Neural cell (in vitro differentiated cells): ENCODE measurements at regions not wholly inside any gene's neighbourhood (a gene's known extent, or its start where the extent isn't known, plus 50 kb on each side); places are given as distances from the start of the nearest gene placed in this dataset.

Source experiments
- H2AFZ ChIP-seq: fragments of 200-600, 300-800 bp; sonication (generic), shearing (Covaris generic); 2 replicates; pipeline ENCODE4 v1.6.0; 2014; ENCODE audit warnings: low read depth, mild to moderate bottlenecking, antibody characterized with exemption, low read length, moderate library complexity
- H3F3A ChIP-seq: fragments of 200-600 bp; shearing (Covaris generic); 2 replicates; pipeline ENCODE4 v1.6.1; 2016; ENCODE audit warnings: mild to moderate bottlenecking, moderate library complexity, mixed read lengths, antibody characterized with exemption, low read length; ENCODE audit not compliant: insufficient read depth, poor library complexity, severe bottlenecking
- H3K27ac ChIP-seq: fragments of 200-600, 300-800 bp; sonication (generic), shearing (Covaris generic); 2 replicates; pipeline ENCODE4 v1.5.1; 2014; ENCODE audit warnings: mild to moderate bottlenecking, low read length, moderate library complexity
- H3K27me3 ChIP-seq: fragments of 300-800, 200-600 bp; sonication (generic), shearing (Covaris generic); 2 replicates; pipeline ENCODE4 v1.6.0; 2014; ENCODE audit warnings: mild to moderate bottlenecking, low read depth, low read length, moderate library complexity; ENCODE audit not compliant: insufficient read depth
- H3K36me3 ChIP-seq: fragments of 300-800, 200-600 bp; sonication (generic), shearing (Covaris generic); 2 replicates; pipeline ENCODE4 v1.5.1; 2014; ENCODE audit warnings: mild to moderate bottlenecking, antibody characterized with exemption, low read length, moderate library complexity; ENCODE audit not compliant: insufficient read depth
- H3K4me2 ChIP-seq: fragments of 300-800, 200-600 bp; sonication (generic), shearing (Covaris generic); 2 replicates; pipeline ENCODE4 v1.6.0; 2014; ENCODE audit warnings: mild to moderate bottlenecking, low read length
- H3K4me3 ChIP-seq: fragments of 300-800, 200-600 bp; sonication (generic), shearing (Covaris generic); 2 replicates; pipeline ENCODE4 v1.5.1; 2014; ENCODE audit warnings: mild to moderate bottlenecking, low read length, moderate library complexity
- H3K79me2 ChIP-seq: fragments of 200-600 bp; shearing (Covaris generic); replicated peaks from 2 replicates; pipeline ENCODE4 v1.6.0; 2014; ENCODE audit warnings: mild to moderate bottlenecking, low read length, moderate library complexity; ENCODE audit not compliant: insufficient read depth
- H3K9ac ChIP-seq: fragments of 300-800, 200-600 bp; sonication (generic), shearing (Covaris generic); 2 replicates; pipeline ENCODE4 v1.6.1; 2016; ENCODE audit warnings: mild to moderate bottlenecking, low read length, mixed read lengths
- H3K9me2 ChIP-seq: fragments of 200-600 bp; shearing (Covaris generic); 2 replicates; pipeline ENCODE4 v1.6.1; 2016; ENCODE audit warnings: mild to moderate bottlenecking, low read length, mixed read lengths; ENCODE audit not compliant: insufficient read depth
- H3K9me3 ChIP-seq: fragments of 200-600, 300-800 bp; sonication (generic), shearing (Covaris generic); 2 replicates; pipeline ENCODE4 v1.6.1; 2016; ENCODE audit warnings: mild to moderate bottlenecking, mixed run types, low read length, moderate library complexity, mixed read lengths
- H4K20me1 ChIP-seq: fragments of 200-600 bp; shearing (Covaris generic); 2 replicates; pipeline ENCODE4 v1.6.1; 2016; ENCODE audit warnings: mild to moderate bottlenecking, mixed run types; ENCODE audit not compliant: insufficient read depth
- EP300 ChIP-seq: fragments of 450-650 bp; conservative IDR thresholded peaks from 2 replicates; pipeline ENCODE4 v1.6.1; 2014; ENCODE audit warnings: antibody characterized with exemption, mild to moderate bottlenecking, moderate library complexity; ENCODE audit not compliant: poor library complexity, severe bottlenecking
- EZH2 ChIP-seq: fragments of 200-600, 300-800 bp; shearing (Covaris generic), sonication (generic); IDR thresholded peaks from 2 replicates; pipeline ENCODE4 v1.6.1; 2014; ENCODE audit warnings: antibody characterized with exemption, low read length, borderline replicate concordance, mild to moderate bottlenecking; ENCODE audit not compliant: insufficient read depth, poor library complexity, severe bottlenecking
- MXI1 ChIP-seq: fragments of 450-650 bp; conservative IDR thresholded peaks from 2 replicates; pipeline ENCODE4 v1.6.1; 2014; ENCODE audit warnings: antibody characterized with exemption, mild to moderate bottlenecking; ENCODE audit not compliant: poor library complexity, severe bottlenecking
- POLR2AphosphoS5 ChIP-seq: IDR thresholded peaks from 2 replicates; pipeline ENCODE4 v1.6.1; 2012
- RAD21 ChIP-seq: fragments of 450-650 bp; conservative IDR thresholded peaks from 2 replicates; pipeline ENCODE4 v1.6.1; 2014; ENCODE audit warnings: antibody characterized with exemption, mild to moderate bottlenecking, moderate library complexity
- SMC3 ChIP-seq: fragments of 450-650 bp; conservative IDR thresholded peaks from 2 replicates; pipeline ENCODE4 v1.6.1; 2014; ENCODE audit warnings: antibody characterized with exemption, mild to moderate bottlenecking, moderate library complexity; ENCODE audit not compliant: poor library complexity
- TAF1 ChIP-seq: IDR thresholded peaks from 2 replicates; pipeline ENCODE4 v1.6.1; 2012; ENCODE audit warnings: low read depth
- TF ChIP-seq, protein P1 (sequence below): IDR thresholded peaks from 2 replicates; pipeline ENCODE4 v1.6.1; 2012; ENCODE audit warnings: borderline replicate concordance
- TF ChIP-seq, protein P2 (sequence below): fragments of 450-650 bp; IDR thresholded peaks from 2 replicates; pipeline ENCODE4 v1.5.1; 2014; ENCODE audit warnings: antibody characterized with exemption, mild to moderate bottlenecking, moderate library complexity; ENCODE audit not compliant: poor library complexity, severe bottlenecking

DNA sequence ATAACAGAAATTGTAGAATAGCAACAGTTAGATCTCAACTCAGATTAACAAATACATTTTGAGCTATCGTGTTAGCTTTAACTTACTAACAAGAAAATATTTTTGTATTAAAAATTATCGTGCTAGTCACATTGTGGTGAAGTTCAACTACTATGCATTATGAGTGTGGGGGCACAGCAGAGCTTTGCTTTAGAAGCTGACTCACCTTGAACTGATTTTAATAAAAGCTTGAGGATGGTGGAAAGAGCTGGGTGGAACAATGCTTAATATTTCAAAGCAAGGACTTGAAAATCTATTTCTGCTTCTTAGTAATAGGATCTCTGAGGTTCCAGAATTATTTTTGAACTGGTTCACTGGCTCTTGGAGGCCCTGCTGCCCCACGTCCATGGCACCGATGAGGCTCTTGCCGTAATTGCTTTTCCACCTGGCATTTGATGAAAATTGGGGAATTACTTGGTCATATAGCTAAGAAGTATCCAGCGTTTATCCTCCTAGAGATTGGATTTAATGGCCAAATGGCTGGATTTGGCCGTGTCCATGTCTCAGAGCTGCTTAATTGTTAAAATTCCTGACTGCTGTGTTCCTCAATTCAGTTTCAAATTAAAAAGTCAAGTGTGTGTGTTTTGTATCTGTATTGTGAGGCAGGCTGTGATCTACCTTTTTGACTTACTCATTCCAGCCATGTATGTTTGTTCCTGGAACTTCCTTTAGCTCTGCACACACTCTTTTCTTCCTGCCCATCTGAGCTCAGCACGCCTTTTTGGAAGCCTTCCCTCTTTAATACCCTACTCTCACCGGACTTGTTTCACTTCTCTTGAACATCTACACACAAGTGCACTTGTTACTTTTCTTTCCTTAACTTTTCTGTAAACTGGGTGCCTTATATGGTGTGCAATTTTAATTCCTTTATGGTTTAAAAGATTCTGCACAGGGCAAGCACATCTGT is 66.6 kb upstream of the LIMCH1 start:
- no peaks in the 10 kb centered on the region for H4K20me1 ChIP-seq
- H3K27me3 ChIP-seq: no peaks in the 10 kb centered on the region
- no peaks in the 10 kb centered on the region for H3F3A ChIP-seq
- H3K9ac ChIP-seq: no peak overlapping the region
- no peak overlapping the region for H3K4me2 ChIP-seq
- H3K4me3 ChIP-seq: no peak overlapping the region
- H3K27ac ChIP-seq: no peak overlapping the region
- H2AFZ ChIP-seq: no peak overlapping the region
- H3K9me2 ChIP-seq: no peaks in the 10 kb centered on the region
- no peak for TF ChIP-seq POLR2AphosphoS5
- TF ChIP-seq SMC3: no peak
- no peak for TF ChIP-seq RAD21
- TF ChIP-seq EP300: no peak
- TF ChIP-seq EZH2: no peak
- TF ChIP-seq, protein P1, sequence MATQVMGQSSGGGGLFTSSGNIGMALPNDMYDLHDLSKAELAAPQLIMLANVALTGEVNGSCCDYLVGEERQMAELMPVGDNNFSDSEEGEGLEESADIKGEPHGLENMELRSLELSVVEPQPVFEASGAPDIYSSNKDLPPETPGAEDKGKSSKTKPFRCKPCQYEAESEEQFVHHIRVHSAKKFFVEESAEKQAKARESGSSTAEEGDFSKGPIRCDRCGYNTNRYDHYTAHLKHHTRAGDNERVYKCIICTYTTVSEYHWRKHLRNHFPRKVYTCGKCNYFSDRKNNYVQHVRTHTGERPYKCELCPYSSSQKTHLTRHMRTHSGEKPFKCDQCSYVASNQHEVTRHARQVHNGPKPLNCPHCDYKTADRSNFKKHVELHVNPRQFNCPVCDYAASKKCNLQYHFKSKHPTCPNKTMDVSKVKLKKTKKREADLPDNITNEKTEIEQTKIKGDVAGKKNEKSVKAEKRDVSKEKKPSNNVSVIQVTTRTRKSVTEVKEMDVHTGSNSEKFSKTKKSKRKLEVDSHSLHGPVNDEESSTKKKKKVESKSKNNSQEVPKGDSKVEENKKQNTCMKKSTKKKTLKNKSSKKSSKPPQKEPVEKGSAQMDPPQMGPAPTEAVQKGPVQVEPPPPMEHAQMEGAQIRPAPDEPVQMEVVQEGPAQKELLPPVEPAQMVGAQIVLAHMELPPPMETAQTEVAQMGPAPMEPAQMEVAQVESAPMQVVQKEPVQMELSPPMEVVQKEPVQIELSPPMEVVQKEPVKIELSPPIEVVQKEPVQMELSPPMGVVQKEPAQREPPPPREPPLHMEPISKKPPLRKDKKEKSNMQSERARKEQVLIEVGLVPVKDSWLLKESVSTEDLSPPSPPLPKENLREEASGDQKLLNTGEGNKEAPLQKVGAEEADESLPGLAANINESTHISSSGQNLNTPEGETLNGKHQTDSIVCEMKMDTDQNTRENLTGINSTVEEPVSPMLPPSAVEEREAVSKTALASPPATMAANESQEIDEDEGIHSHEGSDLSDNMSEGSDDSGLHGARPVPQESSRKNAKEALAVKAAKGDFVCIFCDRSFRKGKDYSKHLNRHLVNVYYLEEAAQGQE: no peak
- no peaks in the 10 kb centered on the region for H3K36me3 ChIP-seq
- no peaks in the 10 kb centered on the region for H3K9me3 ChIP-seq
- H3K79me2 ChIP-seq: no peaks in the 10 kb centered on the region

DNA sequence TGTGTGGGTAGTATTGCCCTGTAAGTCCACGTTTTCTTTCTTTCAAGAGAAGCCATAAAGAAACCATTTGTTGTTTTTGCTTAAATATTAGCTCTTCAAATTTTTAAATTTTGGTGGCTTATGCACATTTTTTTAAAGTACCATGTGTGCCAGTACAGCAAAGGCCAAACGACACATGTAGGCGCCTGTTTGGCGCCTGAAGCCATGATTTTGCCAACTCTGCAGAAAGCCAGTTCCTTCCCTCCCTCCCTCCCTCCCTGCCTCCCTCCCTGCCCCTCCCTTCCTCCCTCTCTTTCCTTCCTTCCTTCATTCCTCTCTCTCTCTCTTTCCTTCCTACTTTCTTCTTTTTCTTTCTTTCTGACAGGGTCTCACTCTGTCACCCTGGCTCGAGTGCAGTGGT is 65.9 kb upstream of the LIMCH1 start:
- Histone ChIP-seq H3K27ac (no peak overlapping the region), H3K4me2 (no peak overlapping the region), H3F3A (no peaks in the 10 kb centered on the region), H3K4me3 (no peak overlapping the region), H2AFZ (no peak overlapping the region), H3K9ac (no peak overlapping the region), H4K20me1 (no peaks in the 10 kb centered on the region), H3K9me2 (no peaks in the 10 kb centered on the region), H3K27me3 (no peaks in the 10 kb centered on the region), H3K36me3 (no peaks in the 10 kb centered on the region), H3K9me3 (no peaks in the 10 kb centered on the region), H3K79me2 (no peaks in the 10 kb centered on the region)
- TF ChIP-seq SMC3 (no peak), RAD21 (no peak), TAF1 (no peak), EP300 (no peak), POLR2AphosphoS5 (no peak), MXI1 (no peak), EZH2 (no peak)
- TF ChIP-seq, protein P2, sequence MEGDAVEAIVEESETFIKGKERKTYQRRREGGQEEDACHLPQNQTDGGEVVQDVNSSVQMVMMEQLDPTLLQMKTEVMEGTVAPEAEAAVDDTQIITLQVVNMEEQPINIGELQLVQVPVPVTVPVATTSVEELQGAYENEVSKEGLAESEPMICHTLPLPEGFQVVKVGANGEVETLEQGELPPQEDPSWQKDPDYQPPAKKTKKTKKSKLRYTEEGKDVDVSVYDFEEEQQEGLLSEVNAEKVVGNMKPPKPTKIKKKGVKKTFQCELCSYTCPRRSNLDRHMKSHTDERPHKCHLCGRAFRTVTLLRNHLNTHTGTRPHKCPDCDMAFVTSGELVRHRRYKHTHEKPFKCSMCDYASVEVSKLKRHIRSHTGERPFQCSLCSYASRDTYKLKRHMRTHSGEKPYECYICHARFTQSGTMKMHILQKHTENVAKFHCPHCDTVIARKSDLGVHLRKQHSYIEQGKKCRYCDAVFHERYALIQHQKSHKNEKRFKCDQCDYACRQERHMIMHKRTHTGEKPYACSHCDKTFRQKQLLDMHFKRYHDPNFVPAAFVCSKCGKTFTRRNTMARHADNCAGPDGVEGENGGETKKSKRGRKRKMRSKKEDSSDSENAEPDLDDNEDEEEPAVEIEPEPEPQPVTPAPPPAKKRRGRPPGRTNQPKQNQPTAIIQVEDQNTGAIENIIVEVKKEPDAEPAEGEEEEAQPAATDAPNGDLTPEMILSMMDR: no peak
- TF ChIP-seq, protein P1: no peak
